Endodermal cell (in vitro differentiated cells): ENCODE measurements at regions not wholly inside any gene's neighbourhood (a gene's known extent, or its start where the extent isn't known, plus 50 kb on each side); places are given as distances from the start of the nearest gene placed in this dataset.

Experiments
- DNase-seq: peaks from one replicate; pipeline ENCODE4 v3.0.0-alpha.2; 2017
- H3K27ac ChIP-seq: 2 replicates; pipeline ENCODE4 v1.5.1; 2013; ENCODE audit warnings: mild to moderate bottlenecking, low read depth, low read length, moderate library complexity
- H3K27me3 ChIP-seq: 2 replicates; pipeline ENCODE4 v1.6.1; 2013; ENCODE audit warnings: mild to moderate bottlenecking, low read length, moderate library complexity; ENCODE audit not compliant: insufficient read depth, control insufficient read depth, poor library complexity, severe bottlenecking
- H3K36me3 ChIP-seq: 2 replicates; pipeline ENCODE4 v1.7.0; 2013; ENCODE audit warnings: mild to moderate bottlenecking, low read length, moderate library complexity; ENCODE audit not compliant: control insufficient read depth, insufficient read depth
- H3K4me1 ChIP-seq: one replicate; pipeline ENCODE4 v1.7.0; 2013; ENCODE audit warnings: low read length; ENCODE audit not compliant: control insufficient read depth, insufficient read depth
- H3K4me3 ChIP-seq: 2 replicates; pipeline ENCODE4 v1.5.1; 2013; ENCODE audit warnings: mild to moderate bottlenecking, low read length, moderate library complexity
- H3K9ac ChIP-seq: 2 replicates; pipeline ENCODE4 v1.6.1; 2013; ENCODE audit warnings: mild to moderate bottlenecking, low read length, moderate library complexity; ENCODE audit not compliant: poor library complexity, severe bottlenecking; ENCODE audit errors: extremely low read depth
- H3K9me3 ChIP-seq: 2 replicates; pipeline ENCODE4 v1.6.1; 2013; ENCODE audit warnings: mild to moderate bottlenecking, low read length, moderate library complexity; ENCODE audit not compliant: control insufficient read depth
- H3K27ac Mint-ChIP-seq: 2 replicates; pipeline ENCODE4 v1.8.0; 2020; ENCODE audit warnings: mixed read lengths
- H3K27me3 Mint-ChIP-seq: 2 replicates; pipeline ENCODE4 v1.8.0; 2021; ENCODE audit warnings: mild to moderate bottlenecking, mixed read lengths; ENCODE audit not compliant: insufficient read depth
- H3K36me3 Mint-ChIP-seq: 2 replicates; pipeline ENCODE4 v1.8.0; 2020; ENCODE audit warnings: low read depth, mixed read lengths
- H3K4me1 Mint-ChIP-seq: 2 replicates; pipeline ENCODE4 v1.8.0; 2020; ENCODE audit warnings: mixed read lengths
- H3K4me3 Mint-ChIP-seq: 2 replicates; pipeline ENCODE4 v1.8.0; 2020; ENCODE audit warnings: mild to moderate bottlenecking, moderate library complexity, mixed read lengths
- H3K9me3 Mint-ChIP-seq: 2 replicates; pipeline ENCODE4 v1.8.0; 2020; ENCODE audit warnings: mild to moderate bottlenecking, mixed read lengths
- WGBS, 2 experiments: methylation state at CpG; one replicate each; pipeline versions ENCODE4 v1.1.5 to v1.1.7; 2013; ENCODE audit warnings: missing lambda C conversion rate in 2 of 2, mixed read lengths in 1 of 2; ENCODE audit not compliant: insufficient coverage in 1 of 2, insufficient read length in 1 of 2; 5-methylcytosine and 5-hydroxymethylcytosine counted together
- TF ChIP-seq, protein P1 (sequence below): fragments of 200-600 bp; sonication (generic); conservative IDR thresholded peaks from 2 replicates; pipeline ENCODE4 v1.5.0; 2021; ENCODE audit warnings: antibody characterized with exemption, mild to moderate bottlenecking

DNA sequence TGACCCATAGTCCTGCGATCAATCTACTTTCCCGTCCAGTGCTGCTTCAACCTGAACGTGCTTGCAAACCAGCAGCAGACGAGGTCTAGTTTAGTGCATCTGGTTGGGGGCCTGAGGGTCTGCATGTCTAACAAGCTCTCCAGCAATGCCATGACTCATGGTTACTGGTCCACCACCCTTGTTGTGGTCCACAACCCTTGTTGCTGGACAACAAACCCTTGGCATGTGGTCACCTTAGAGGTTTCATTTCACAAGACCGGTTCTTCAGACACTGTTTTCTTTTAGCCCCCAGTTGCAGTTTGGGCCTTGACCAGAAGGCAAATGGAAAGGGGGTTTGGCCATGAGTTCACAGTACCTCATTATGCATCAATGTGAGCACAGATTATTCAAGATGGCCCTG, 424.8 kb downstream of the QKI start:
- H3K36me3 Mint-ChIP-seq = peaks cover 2% of the 10 kb centered on the region
- Histone ChIP-seq H3K27ac (no peak overlapping the region), H3K9me3 (peaks cover 8% of the 10 kb centered on the region), H3K4me3 (no peak overlapping the region), H3K4me1 (no peaks in the 10 kb centered on the region), H3K36me3 (no peaks in the 10 kb centered on the region), H3K27me3 (no peaks in the 10 kb centered on the region), H3K9ac (no peak overlapping the region)
- peaks cover 13% of the 10 kb centered on the region for H3K4me1 Mint-ChIP-seq
- no peaks in the 10 kb centered on the region for H3K27me3 Mint-ChIP-seq
- peaks cover 14% of the 10 kb centered on the region for H3K9me3 Mint-ChIP-seq
- WGBS, 2 experiments = 94 to 97% methylated on average over 3 to 5 of the region's 5 CpGs
- TF ChIP-seq, protein P1, sequence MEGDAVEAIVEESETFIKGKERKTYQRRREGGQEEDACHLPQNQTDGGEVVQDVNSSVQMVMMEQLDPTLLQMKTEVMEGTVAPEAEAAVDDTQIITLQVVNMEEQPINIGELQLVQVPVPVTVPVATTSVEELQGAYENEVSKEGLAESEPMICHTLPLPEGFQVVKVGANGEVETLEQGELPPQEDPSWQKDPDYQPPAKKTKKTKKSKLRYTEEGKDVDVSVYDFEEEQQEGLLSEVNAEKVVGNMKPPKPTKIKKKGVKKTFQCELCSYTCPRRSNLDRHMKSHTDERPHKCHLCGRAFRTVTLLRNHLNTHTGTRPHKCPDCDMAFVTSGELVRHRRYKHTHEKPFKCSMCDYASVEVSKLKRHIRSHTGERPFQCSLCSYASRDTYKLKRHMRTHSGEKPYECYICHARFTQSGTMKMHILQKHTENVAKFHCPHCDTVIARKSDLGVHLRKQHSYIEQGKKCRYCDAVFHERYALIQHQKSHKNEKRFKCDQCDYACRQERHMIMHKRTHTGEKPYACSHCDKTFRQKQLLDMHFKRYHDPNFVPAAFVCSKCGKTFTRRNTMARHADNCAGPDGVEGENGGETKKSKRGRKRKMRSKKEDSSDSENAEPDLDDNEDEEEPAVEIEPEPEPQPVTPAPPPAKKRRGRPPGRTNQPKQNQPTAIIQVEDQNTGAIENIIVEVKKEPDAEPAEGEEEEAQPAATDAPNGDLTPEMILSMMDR = no peak
- DNase-seq = no peak
- no peak overlapping the region for H3K4me3 Mint-ChIP-seq
- no peak overlapping the region for H3K27ac Mint-ChIP-seq

DNA sequence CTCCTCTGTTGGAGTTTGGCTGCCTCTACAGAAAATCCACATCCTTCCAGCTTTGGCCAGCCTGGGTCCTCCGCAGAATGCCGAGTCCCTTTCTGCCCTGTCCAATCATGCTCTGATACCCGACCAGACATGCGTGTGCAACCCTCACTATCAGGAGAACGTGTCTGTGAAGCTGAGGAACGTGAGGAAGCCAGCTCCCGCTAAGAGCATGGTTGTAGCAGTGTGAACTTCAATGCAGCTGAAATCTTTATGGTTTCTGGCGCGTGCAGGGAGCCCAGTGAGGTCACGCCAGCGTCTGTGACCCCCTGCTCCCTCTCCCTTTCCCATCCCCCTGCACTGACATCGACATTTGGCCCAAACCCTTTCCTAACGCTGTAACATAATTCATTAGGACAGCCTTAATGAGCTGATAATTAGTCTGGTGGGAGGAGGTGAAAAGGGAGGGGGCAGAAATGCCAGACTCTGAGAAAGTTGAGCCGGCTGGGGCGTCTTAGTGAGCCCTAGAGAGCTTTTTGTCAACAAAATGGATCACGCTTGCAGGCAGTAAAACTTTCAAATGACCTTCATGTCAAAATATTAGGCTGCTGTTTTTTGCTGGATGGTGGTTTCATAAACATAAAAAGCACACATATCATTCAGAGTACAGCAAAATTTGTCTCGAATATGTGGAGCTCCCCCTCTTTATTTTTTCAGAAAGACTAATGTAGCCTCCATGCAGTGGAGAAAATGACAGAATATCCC, 423.3 kb downstream of the QKI start:
- H3K4me3 Mint-ChIP-seq = peak overlapping the region; percentile 33
- TF ChIP-seq, protein P1 = no peak
- Histone ChIP-seq H3K36me3 (no peaks in the 10 kb centered on the region), H3K4me3 (no peak overlapping the region), H3K9ac (no peak overlapping the region), H3K27ac (peak overlapping the region; percentile 84), H3K27me3 (no peaks in the 10 kb centered on the region), H3K4me1 (no peaks in the 10 kb centered on the region), H3K9me3 (peaks cover 8% of the 10 kb centered on the region)
- 74 to 79% methylated on average over 11 to 16 of the region's 17 CpGs for WGBS, 2 experiments
- peaks cover 2% of the 10 kb centered on the region for H3K36me3 Mint-ChIP-seq
- no peaks in the 10 kb centered on the region for H3K27me3 Mint-ChIP-seq
- DNase-seq = peak; percentile 55
- peaks cover 13% of the 10 kb centered on the region for H3K4me1 Mint-ChIP-seq
- H3K9me3 Mint-ChIP-seq = peaks cover 14% of the 10 kb centered on the region
- H3K27ac Mint-ChIP-seq = peak overlapping the region; percentile 44

DNA sequence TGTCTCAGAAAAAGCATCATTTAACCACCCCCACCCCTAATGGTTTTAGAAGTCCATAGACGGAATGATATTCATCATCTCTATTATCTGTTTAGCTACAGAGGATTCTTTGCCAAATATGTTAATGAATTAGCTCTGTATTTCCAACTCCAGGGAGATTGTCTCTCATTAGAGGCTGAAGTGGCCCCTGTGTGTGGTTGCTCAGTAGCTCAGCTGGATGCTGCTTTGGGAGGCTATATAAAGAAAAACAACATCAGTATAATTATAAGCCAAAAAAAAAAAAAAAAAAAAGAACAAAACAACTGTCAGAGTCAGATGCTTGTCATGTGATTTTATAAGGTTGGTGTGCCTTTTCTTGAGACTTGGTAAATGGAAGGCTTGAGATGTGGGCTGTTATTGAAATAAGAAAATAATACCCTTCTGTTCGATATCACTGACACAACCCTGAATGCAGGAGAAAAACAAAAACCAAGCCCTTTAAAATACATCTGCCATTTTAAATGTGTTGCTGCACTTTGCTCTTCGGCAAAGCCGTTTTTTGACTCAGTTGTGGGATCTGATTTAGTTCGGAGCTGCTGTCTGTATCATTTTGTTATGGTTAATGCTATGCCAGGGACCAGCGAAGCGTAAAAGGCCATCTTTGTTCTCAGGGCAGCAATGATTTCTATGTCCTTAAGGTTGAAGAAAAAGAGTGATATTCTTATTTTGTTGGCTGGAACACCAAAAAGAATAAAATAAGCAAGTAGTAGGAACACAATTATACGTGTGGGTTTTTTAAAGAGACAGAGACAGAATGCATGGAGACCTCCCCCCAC, 422.6 kb downstream of the QKI start:
- Histone ChIP-seq H3K9ac (no peak overlapping the region), H3K9me3 (peaks cover 8% of the 10 kb centered on the region), H3K27ac (peak overlapping the region; percentile 84), H3K36me3 (no peaks in the 10 kb centered on the region), H3K4me3 (no peak overlapping the region), H3K27me3 (no peaks in the 10 kb centered on the region), H3K4me1 (no peaks in the 10 kb centered on the region)
- H3K27me3 Mint-ChIP-seq = no peaks in the 10 kb centered on the region
- DNase-seq = no peak
- no peak overlapping the region for H3K4me3 Mint-ChIP-seq
- H3K9me3 Mint-ChIP-seq = peaks cover 11% of the 10 kb centered on the region
- H3K4me1 Mint-ChIP-seq = peaks cover 13% of the 10 kb centered on the region
- peaks cover 1% of the 10 kb centered on the region for H3K36me3 Mint-ChIP-seq
- WGBS, 2 experiments = 90 to 94% methylated on average over 6 to 8 of the region's 8 CpGs
- no peak overlapping the region for H3K27ac Mint-ChIP-seq
- TF ChIP-seq, protein P1 = no peak
